ENCODE measurements at regions not wholly inside any gene's neighbourhood (a gene's known extent, or its start where the extent isn't known, plus 50 kb on each side); places are given as distances from the start of the nearest gene placed in this dataset.
A peak's percentile ranks its signal among the peaks of the same experiment; 100 is the strongest.

GRCh38 chr11:24286238-24286637 is 210.6 kb upstream of the LUZP2 start:
- DNase-seq (ENCODE audit: low read depth), result no peak
- H3K4me3 ChIP-seq (ENCODE audit: control insufficient read depth, low read depth, low read length), result no peak overlapping the region
- no peak for TF ChIP-seq CTCF (conservative IDR thresholded peaks at IDR 0.05; ENCODE audit: control insufficient read depth, insufficient read depth, low read depth, low read length)

- no peak overlapping the region for H3K4me3 ChIP-seq (ENCODE audit: control insufficient read depth, low read depth, low read length)
- no peak for DNase-seq (ENCODE audit: low read depth)
- TF ChIP-seq CTCF (conservative IDR thresholded peaks at IDR 0.05; ENCODE audit: control insufficient read depth, insufficient read depth, low read depth, low read length), result no peak
These were observed 207.6 kb upstream of the LUZP2 start for GRCh38 chr11:24289301-24289700.

- no peak for DNase-seq (ENCODE audit: low read depth)
- TF ChIP-seq CTCF (conservative IDR thresholded peaks at IDR 0.05; ENCODE audit: control insufficient read depth, insufficient read depth, low read depth, low read length), result no peak
- H3K4me3 ChIP-seq (ENCODE audit: control insufficient read depth, low read depth, low read length), result no peak overlapping the region
These were observed 202.9 kb upstream of the LUZP2 start for GRCh38 chr11:24293964-24294363.

- no peak for DNase-seq (ENCODE audit: low read depth)
- no peak for TF ChIP-seq CTCF (conservative IDR thresholded peaks at IDR 0.05; ENCODE audit: control insufficient read depth, insufficient read depth, low read depth, low read length)
- no peak overlapping the region for H3K4me3 ChIP-seq (ENCODE audit: control insufficient read depth, low read depth, low read length)
These were observed 201.5 kb upstream of the LUZP2 start for GRCh38 chr11:24295360-24295759.

GRCh38 chr11:24297461-24297860 is 199.4 kb upstream of the LUZP2 start:
- no peak for DNase-seq (ENCODE audit: low read depth)
- no peak for TF ChIP-seq CTCF (conservative IDR thresholded peaks at IDR 0.05; ENCODE audit: control insufficient read depth, insufficient read depth, low read depth, low read length)

GRCh38 chr11:24298146-24298545 is 198.7 kb upstream of the LUZP2 start:
- H3K4me3 ChIP-seq (ENCODE audit: control insufficient read depth, low read depth, low read length), result no peak overlapping the region
- DNase-seq (ENCODE audit: low read depth), result peak; percentile 0
- no peak for TF ChIP-seq CTCF (conservative IDR thresholded peaks at IDR 0.05; ENCODE audit: control insufficient read depth, insufficient read depth, low read depth, low read length)

More at GRCh38 chr11:24297461-24297860, 199.4 kb upstream of the LUZP2 start:
- H3K4me3 ChIP-seq (ENCODE audit: control insufficient read depth, low read depth, low read length), result no peak overlapping the region

- no peak for TF ChIP-seq CTCF (conservative IDR thresholded peaks at IDR 0.05; ENCODE audit: control insufficient read depth, insufficient read depth, low read depth, low read length)
- DNase-seq (ENCODE audit: low read depth), result no peak
These were observed 184.9 kb upstream of the LUZP2 start for GRCh38 chr11:24311974-24312373.

More at GRCh38 chr11:24311974-24312373, 184.9 kb upstream of the LUZP2 start:
- H3K4me3 ChIP-seq (ENCODE audit: control insufficient read depth, low read depth, low read length), result no peak overlapping the region
